ENCODE measurements at regions not wholly inside any gene's neighbourhood (a gene's known extent, or its start where the extent isn't known, plus 50 kb on each side); places are given as distances from the start of the nearest gene placed in this dataset.
"Not testable (repeated sequence)": the region's sequence is repeated elsewhere in the genome, so short reads cannot be mapped to it uniquely, and the experiment has no call there.

DNA sequence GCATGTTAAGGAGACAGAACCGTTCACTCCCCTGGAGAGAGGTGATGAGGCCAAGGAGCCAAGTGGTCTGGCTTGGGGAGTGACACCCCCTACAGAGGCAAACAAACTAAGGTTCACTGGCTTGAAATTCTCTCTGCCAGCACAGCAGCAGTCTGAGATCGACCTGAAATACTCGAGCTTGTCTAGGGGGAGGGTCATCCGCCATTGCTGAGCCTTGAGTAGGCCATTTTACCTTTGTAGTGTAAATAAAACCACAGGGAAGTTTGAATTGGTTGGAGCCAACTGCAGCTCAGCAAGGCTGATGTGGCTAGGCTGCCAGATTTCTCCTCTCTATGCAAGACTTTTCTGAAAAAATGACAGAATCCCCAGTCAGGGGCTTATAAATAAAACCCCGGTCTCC is 52.9 kb downstream of the CDY2B start:
- H3K36me3 Mint-ChIP-seq; DNase-seq (ENCODE audit: low spot score in 2 of 2); H3K9me3 Mint-ChIP-seq; ATAC-seq; H3K27ac Mint-ChIP-seq: not testable (repeated sequence)

- H3K9me3 Mint-ChIP-seq; ATAC-seq; DNase-seq (ENCODE audit: low spot score in 2 of 2); H3K27ac Mint-ChIP-seq; H3K36me3 Mint-ChIP-seq: not testable (repeated sequence)
Measured at GRCh38 chrY:17819700-17820099, 60.3 kb downstream of the CDY2B start.

- DNase-seq (ENCODE audit: low spot score in 2 of 2); ATAC-seq; H3K36me3 Mint-ChIP-seq; H3K9me3 Mint-ChIP-seq; H3K27ac Mint-ChIP-seq: not testable (repeated sequence)
Measured at GRCh38 chrY:17819025-17819646, 60.9 kb downstream of the CDY2B start.

DNA sequence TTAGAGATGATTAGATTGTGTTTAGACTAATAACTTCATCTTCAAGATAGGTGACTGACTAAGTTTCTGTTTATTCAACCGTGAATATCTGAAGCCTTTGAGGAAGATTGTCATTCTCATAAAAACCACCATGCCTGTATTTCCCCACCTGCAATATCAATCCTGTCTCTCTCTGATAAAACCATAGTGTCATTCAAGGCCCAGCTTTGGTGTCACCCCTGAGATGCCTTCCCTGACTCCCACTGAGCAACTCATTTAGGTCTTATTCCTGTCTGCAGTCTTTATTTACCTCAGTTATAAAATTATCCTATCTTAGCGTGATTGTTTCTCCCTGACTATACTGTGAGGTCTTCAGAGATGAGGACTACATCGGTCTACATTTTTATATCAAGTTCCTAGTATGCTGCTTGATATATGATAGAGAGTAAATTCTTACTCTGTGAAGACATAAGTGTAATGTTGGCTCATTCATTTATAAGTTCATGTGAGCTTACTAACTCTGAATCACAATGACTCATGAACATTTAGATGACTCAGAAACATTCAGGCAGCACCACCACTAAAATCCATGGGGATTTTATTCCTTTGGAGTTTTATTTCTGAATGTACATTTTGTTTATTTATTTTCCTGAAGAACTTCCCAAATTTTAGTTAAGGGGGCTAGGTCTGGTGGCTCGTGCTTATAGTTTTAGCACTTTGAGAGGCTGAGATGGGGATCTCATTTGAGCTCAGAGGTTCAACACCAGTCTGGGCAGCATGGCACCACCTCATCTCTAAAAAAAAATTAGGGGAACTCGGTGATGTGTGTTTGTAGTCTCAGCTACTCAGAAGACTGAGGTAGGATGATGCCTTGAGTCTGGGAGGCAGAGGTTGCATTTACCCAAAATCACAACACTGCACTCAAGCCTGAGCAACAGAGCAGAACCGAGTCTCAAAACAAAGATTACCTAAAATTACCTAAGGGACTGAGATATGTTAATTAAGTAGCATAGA is 62.6 kb downstream of the CDY2B start:
- not testable (repeated sequence) for DNase-seq (ENCODE audit: low spot score in 2 of 2); H3K27ac Mint-ChIP-seq; H3K9me3 Mint-ChIP-seq; ATAC-seq; H3K36me3 Mint-ChIP-seq

DNA sequence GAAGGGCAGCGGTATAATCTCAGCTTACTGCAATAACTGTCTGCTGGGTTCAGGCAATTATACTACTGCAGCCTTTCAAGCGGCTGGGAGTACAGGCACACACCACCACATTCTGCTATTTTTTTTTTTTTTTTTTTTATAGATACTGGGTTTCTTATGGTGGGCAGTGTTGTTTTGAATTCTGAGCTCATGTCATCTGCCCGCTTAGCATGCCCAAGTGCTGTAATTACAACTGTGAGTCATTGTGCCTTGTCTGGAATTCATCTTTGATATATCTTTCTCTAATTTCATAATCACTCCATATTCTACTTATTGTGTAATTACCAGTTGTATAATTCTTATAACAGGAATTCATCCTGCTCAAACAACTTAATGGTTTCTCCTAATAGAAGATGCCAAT is 67.4 kb downstream of the CDY2B start:
- not testable (repeated sequence) for ATAC-seq; H3K27ac Mint-ChIP-seq; H3K36me3 Mint-ChIP-seq; DNase-seq (ENCODE audit: low spot score in 2 of 2); H3K9me3 Mint-ChIP-seq

DNA sequence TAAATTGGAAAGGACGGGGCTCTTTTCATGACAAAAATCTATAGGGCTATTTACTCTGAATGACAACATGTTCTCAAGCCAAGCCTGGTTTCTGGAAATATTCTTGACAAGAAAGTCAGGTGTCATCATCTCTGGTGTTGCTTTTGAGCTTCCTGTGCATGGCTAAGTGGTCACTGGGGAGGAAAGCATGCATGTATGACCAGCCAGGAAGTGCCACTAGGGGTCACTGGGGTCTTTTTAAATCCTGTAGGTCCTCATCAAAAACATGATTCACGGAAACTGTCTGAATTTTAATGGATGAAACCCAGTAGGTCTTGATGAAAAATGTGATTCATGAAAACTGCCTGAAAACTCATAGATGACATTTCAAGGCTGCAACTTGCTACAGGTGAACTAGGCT is 80.1 kb downstream of the CDY2B start:
- not testable (repeated sequence) for DNase-seq (ENCODE audit: low spot score in 2 of 2); H3K9me3 Mint-ChIP-seq; ATAC-seq; H3K27ac Mint-ChIP-seq; H3K36me3 Mint-ChIP-seq

- not testable (repeated sequence) for H3K36me3 Mint-ChIP-seq; H3K27ac Mint-ChIP-seq; DNase-seq (ENCODE audit: low spot score in 2 of 2)
Measured at GRCh38 chrY:17787214-17787613, 92.8 kb downstream of the CDY2B start.

DNA sequence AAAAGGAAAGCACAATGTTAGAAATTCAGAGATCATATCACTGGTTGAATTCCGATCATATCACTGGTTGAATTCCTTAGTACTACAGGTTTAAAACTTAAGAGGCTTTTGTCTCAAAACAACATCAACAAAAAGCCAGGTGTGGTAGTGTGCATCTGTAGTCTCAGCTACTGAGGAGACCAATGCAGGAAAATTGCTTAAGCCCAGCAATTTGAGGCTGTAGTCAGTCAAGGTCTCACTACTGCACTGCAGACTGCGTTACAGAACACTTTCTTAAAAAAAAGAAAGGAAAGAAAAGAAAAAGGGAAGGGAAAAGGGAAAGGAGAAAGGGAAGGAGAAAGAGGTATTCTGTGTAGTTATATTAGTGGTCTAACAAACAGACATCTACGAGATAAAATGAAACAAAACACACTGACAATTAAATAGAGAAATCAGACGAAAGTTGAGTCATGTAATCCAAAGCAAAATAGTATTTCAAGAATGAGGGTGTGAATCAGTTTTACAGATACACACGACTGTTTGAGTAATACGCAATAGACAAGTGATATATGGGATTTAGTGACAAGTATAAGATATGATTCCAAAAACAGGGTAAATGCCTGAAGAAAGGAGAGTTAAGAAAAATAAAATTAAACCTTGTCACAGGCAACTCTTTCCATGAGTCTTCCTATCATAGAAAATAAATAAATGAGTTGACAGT is 113.9 kb downstream of the CDY2B start:
- not testable (repeated sequence) for DNase-seq (ENCODE audit: low spot score in 2 of 2); H3K9me3 Mint-ChIP-seq; ATAC-seq; H3K36me3 Mint-ChIP-seq; H3K27ac Mint-ChIP-seq

More at GRCh38 chrY:17787214-17787613, 92.8 kb downstream of the CDY2B start:
- ATAC-seq, H3K9me3 Mint-ChIP-seq: not testable (repeated sequence)

- H3K27ac Mint-ChIP-seq; H3K36me3 Mint-ChIP-seq; H3K9me3 Mint-ChIP-seq; DNase-seq (ENCODE audit: low spot score in 2 of 2); ATAC-seq: not testable (repeated sequence)
Measured at GRCh38 chrY:17759213-17759612, 120.8 kb downstream of the CDY2B start.

GRCh38 chrY:17752887-17753497 is 127.0 kb downstream of the CDY2B start:
- not testable (repeated sequence) for ATAC-seq; H3K36me3 Mint-ChIP-seq; DNase-seq (ENCODE audit: low spot score in 2 of 2); H3K9me3 Mint-ChIP-seq; H3K27ac Mint-ChIP-seq

GRCh38 chrY:17739852-17740251 is 140.2 kb downstream of the CDY2B start:
- not testable (repeated sequence) for H3K27ac Mint-ChIP-seq; DNase-seq (ENCODE audit: low spot score in 2 of 2); ATAC-seq; H3K36me3 Mint-ChIP-seq; H3K9me3 Mint-ChIP-seq

- not testable (repeated sequence) for H3K36me3 Mint-ChIP-seq; DNase-seq (ENCODE audit: low spot score in 2 of 2); H3K9me3 Mint-ChIP-seq; ATAC-seq; H3K27ac Mint-ChIP-seq
Measured at GRCh38 chrY:17729474-17729873, 150.5 kb downstream of the CDY2B start.

- not testable (repeated sequence) for H3K9me3 Mint-ChIP-seq; H3K36me3 Mint-ChIP-seq; H3K27ac Mint-ChIP-seq; ATAC-seq; DNase-seq (ENCODE audit: low spot score in 2 of 2)
Measured at GRCh38 chrY:17716329-17717043, 163.5 kb downstream of the CDY2B start.

GRCh38 chrY:17668037-17668436 is 212.0 kb downstream of the CDY2B start:
- H3K27ac Mint-ChIP-seq; DNase-seq (ENCODE audit: low spot score in 2 of 2); H3K9me3 Mint-ChIP-seq; ATAC-seq; H3K36me3 Mint-ChIP-seq: not testable (repeated sequence)

- not testable (repeated sequence) for DNase-seq (ENCODE audit: low spot score in 2 of 2); H3K9me3 Mint-ChIP-seq; ATAC-seq
Measured at GRCh38 chrY:17643052-17643451, 237.0 kb downstream of the CDY2B start.

DNA sequence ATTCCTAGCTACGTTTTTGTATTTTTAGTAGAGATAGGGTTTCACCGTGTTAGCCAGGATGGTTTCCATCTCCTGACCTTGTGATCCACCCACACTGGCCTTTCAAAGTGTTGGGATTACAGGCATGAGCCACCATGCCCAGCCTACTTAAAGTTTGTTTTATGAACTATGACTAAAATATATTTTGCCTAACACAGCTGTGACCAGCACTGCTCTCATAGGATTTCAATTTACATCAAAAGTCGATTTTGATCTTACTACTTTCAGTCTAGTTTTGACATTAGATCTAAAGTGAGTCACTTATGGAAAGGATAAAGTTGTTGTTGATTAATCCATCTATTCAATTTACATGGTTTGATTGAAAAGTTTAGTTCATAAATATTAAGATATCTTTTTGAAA is 245.5 kb downstream of the CDY2B start:
- not testable (repeated sequence) for H3K9me3 Mint-ChIP-seq; H3K27ac Mint-ChIP-seq; DNase-seq (ENCODE audit: low spot score in 2 of 2); H3K36me3 Mint-ChIP-seq
- peak in 1 of 2 donors; percentile 56 for ATAC-seq

More at GRCh38 chrY:17643052-17643451, 237.0 kb downstream of the CDY2B start:
- not testable (repeated sequence) for H3K36me3 Mint-ChIP-seq, H3K27ac Mint-ChIP-seq

Data from activated naive CD4-positive, alpha-beta T cell treated with anti-CD3 and anti-CD28 coated beads, Interleukin-2, amount 50 U/mL, for 72 hours (primary cell).